H9 (cell line): ENCODE measurements at regions not wholly inside any gene's neighbourhood (a gene's known extent, or its start where the extent isn't known, plus 50 kb on each side); places are given as distances from the start of the nearest gene placed in this dataset.

Experiments
- DNase-seq: peaks from one replicate; pipeline ENCODE4 v3.0.0-alpha.2; 2017
- H2AFZ ChIP-seq: one replicate; pipeline ENCODE4 v1.6.1; 2013; ENCODE audit warnings: mild to moderate bottlenecking, low read length, control low read depth, moderate library complexity
- H2AK5ac ChIP-seq: 2 replicates; pipeline ENCODE4 v1.6.1; 2013; ENCODE audit warnings: low read length, control low read depth, mixed read lengths; ENCODE audit not compliant: insufficient read length
- H2BK120ac ChIP-seq: one replicate; pipeline ENCODE4 v1.6.1; 2013; ENCODE audit warnings: low read depth, mild to moderate bottlenecking, low read length, control low read depth, inconsistent platforms; ENCODE audit not compliant: poor library complexity, severe bottlenecking
- H2BK12ac ChIP-seq: 2 replicates; pipeline ENCODE4 v1.6.1; 2013; ENCODE audit warnings: low read length, control low read depth, mixed read lengths, low read depth; ENCODE audit not compliant: insufficient read length
- H2BK15ac ChIP-seq: 2 replicates; pipeline ENCODE4 v1.6.1; 2013; ENCODE audit warnings: low read depth, low read length, control low read depth
- H2BK20ac ChIP-seq: one replicate; pipeline ENCODE4 v1.6.1; 2013; ENCODE audit warnings: low read depth, mild to moderate bottlenecking, low read length, control low read depth, inconsistent platforms; ENCODE audit not compliant: poor library complexity, severe bottlenecking
- H2BK5ac ChIP-seq: 2 replicates; pipeline ENCODE4 v1.6.1; 2013; ENCODE audit warnings: low read length, control low read depth, mixed read lengths; ENCODE audit not compliant: insufficient read length
- H3K14ac ChIP-seq: 2 replicates; pipeline ENCODE4 v1.6.1; 2013; ENCODE audit warnings: low read length, control low read depth; ENCODE audit not compliant: insufficient read depth
- H3K18ac ChIP-seq: 2 replicates; pipeline ENCODE4 v1.6.1; 2013; ENCODE audit warnings: low read depth, mild to moderate bottlenecking, mixed read lengths, low read length, control low read depth; ENCODE audit not compliant: insufficient read length
- H3K23ac ChIP-seq: 2 replicates; pipeline ENCODE4 v1.6.1; 2013; ENCODE audit warnings: low read length, control low read depth, mixed read lengths, low read depth; ENCODE audit not compliant: insufficient read length
- H3K23me2 ChIP-seq: 2 replicates; pipeline ENCODE4 v1.6.1; 2013; ENCODE audit warnings: low read depth, mild to moderate bottlenecking, mixed read lengths, low read length, control low read depth; ENCODE audit not compliant: insufficient read length, poor library complexity, severe bottlenecking
- H3K27ac ChIP-seq: 2 replicates; pipeline ENCODE4 v1.5.1; 2013; ENCODE audit warnings: low read length, control low read depth, mixed read lengths, low read depth; ENCODE audit not compliant: insufficient read length
- H3K27me3 ChIP-seq: 2 replicates; pipeline ENCODE4 v1.6.1; 2013; ENCODE audit warnings: low read length, control low read depth, inconsistent platforms; ENCODE audit not compliant: insufficient read depth
- H3K4ac ChIP-seq: 2 replicates; pipeline ENCODE4 v1.6.1; 2013; ENCODE audit warnings: low read depth, mild to moderate bottlenecking, control low read depth, inconsistent platforms, low read length, moderate library complexity
- H3K4me1 ChIP-seq: 2 replicates; pipeline ENCODE4 v1.6.1; 2013; ENCODE audit warnings: low read length, control low read depth, inconsistent platforms; ENCODE audit not compliant: insufficient read depth
- H3K4me2 ChIP-seq: 2 replicates; pipeline ENCODE4 v1.6.1; 2013; ENCODE audit warnings: low read length, control low read depth, mixed read lengths; ENCODE audit not compliant: insufficient read length, insufficient read depth
- H3K56ac ChIP-seq: 2 replicates; pipeline ENCODE4 v1.6.1; 2013; ENCODE audit warnings: low read depth, mild to moderate bottlenecking, mixed read lengths, low read length, control low read depth; ENCODE audit not compliant: insufficient read length
- H3K79me1 ChIP-seq: 2 replicates; pipeline ENCODE4 v1.6.1; 2013; ENCODE audit warnings: low read depth, mild to moderate bottlenecking, moderate library complexity, low read length, control low read depth, inconsistent platforms; ENCODE audit not compliant: insufficient read depth, poor library complexity, severe bottlenecking
- H3K79me2 ChIP-seq: 2 replicates; pipeline ENCODE4 v1.6.1; 2013; ENCODE audit warnings: low read length, control low read depth, inconsistent platforms; ENCODE audit not compliant: insufficient read depth
- H3K9ac ChIP-seq: 2 replicates; pipeline ENCODE4 v1.6.1; 2013; ENCODE audit warnings: low read length, control low read depth, mixed read lengths; ENCODE audit not compliant: insufficient read length; ENCODE audit errors: extremely low read depth
- H3K9me3 ChIP-seq: one replicate; pipeline ENCODE4 v1.6.1; 2013; ENCODE audit warnings: low read depth, low read length, inconsistent platforms; ENCODE audit not compliant: control insufficient read depth
- H3T11ph ChIP-seq: one replicate; pipeline ENCODE4 v1.6.1; 2013; ENCODE audit warnings: mild to moderate bottlenecking, low read length, control low read depth, inconsistent platforms
- H4K20me1 ChIP-seq: one replicate; pipeline ENCODE4 v1.6.1; 2013; ENCODE audit not compliant: control insufficient read depth, insufficient read length, insufficient read depth
- H4K5ac ChIP-seq: 2 replicates; pipeline ENCODE4 v1.6.1; 2013; ENCODE audit warnings: low read depth, mild to moderate bottlenecking, mixed read lengths, low read length, control low read depth; ENCODE audit not compliant: insufficient read length
- H4K8ac ChIP-seq: replicated peaks from 2 replicates; pipeline ENCODE4 v1.6.1; 2013; ENCODE audit warnings: low read length, control low read depth, mixed read lengths, low read depth; ENCODE audit not compliant: insufficient read length
- H4K91ac ChIP-seq: 2 replicates; pipeline ENCODE4 v1.6.1; 2013; ENCODE audit warnings: low read depth, mild to moderate bottlenecking, moderate library complexity, mixed read lengths, low read length, control low read depth; ENCODE audit not compliant: insufficient read length
- H3K27ac Mint-ChIP-seq, 3 experiments: 2 replicates in 2 of 3; 3 replicates in 1 of 3; pipeline ENCODE4 v1.8.0; 2020 to 2021; ENCODE audit warnings: mixed read lengths in 3 of 3, mild to moderate bottlenecking in 1 of 3, moderate library complexity in 1 of 3
- H3K27me3 Mint-ChIP-seq: 2 replicates; pipeline ENCODE4 v1.8.0; 2021; ENCODE audit warnings: low read depth, mild to moderate bottlenecking, moderate library complexity, mixed read lengths
- H3K36me3 Mint-ChIP-seq, 3 experiments: 2 replicates in 2 of 3; 3 replicates in 1 of 3; pipeline ENCODE4 v1.8.0; 2020 to 2021; ENCODE audit warnings: low read depth in 3 of 3, mixed read lengths in 3 of 3; ENCODE audit not compliant: insufficient read depth in 1 of 3
- H3K4me1 Mint-ChIP-seq, 2 experiments: 2 replicates each; pipeline ENCODE4 v1.8.0; 2020; ENCODE audit warnings: mixed read lengths in 2 of 2
- H3K4me3 Mint-ChIP-seq, 2 experiments: 2 replicates in 1 of 2; 3 replicates in 1 of 2; pipeline ENCODE4 v1.8.0; 2020 to 2021; ENCODE audit warnings: mild to moderate bottlenecking in 2 of 2, mixed read lengths in 2 of 2, moderate library complexity in 1 of 2
- H3K9me3 Mint-ChIP-seq, 2 experiments: 2 replicates in 1 of 2; 3 replicates in 1 of 2; pipeline ENCODE4 v1.8.0; 2020; ENCODE audit warnings: mild to moderate bottlenecking in 2 of 2, mixed read lengths in 2 of 2, moderate library complexity in 1 of 2
- CTCF ChIP-seq: fragments of 200-600 bp; sonication (generic); conservative IDR thresholded peaks from 3 replicates; pipeline ENCODE4 v1.8.0; 2021; ENCODE audit warnings: antibody characterized with exemption, mild to moderate bottlenecking
- WGBS: extraction: QIAGEN DNeasy Blood & Tissue Kit; methylation state at CpG from one replicate; pipeline ENCODE4 v1.1.7; 2013; ENCODE audit warnings: missing lambda C conversion rate, low lambda C conversion rate, mixed read lengths; ENCODE audit not compliant: insufficient read length; ENCODE audit errors: extremely low coverage; 5-methylcytosine and 5-hydroxymethylcytosine counted together

GRCh38 chr4:189255636-189256035 is 685.0 kb upstream of the FRG1 start:
- Histone ChIP-seq H4K91ac (no peak overlapping the region), H3K27ac (no peak overlapping the region), H3K79me1 (no peaks in the 10 kb centered on the region), H2BK12ac (no peak overlapping the region), H2AK5ac (no peak overlapping the region), H4K20me1 (no peaks in the 10 kb centered on the region), H3K79me2 (no peaks in the 10 kb centered on the region), H3K9ac (no peak overlapping the region), H3K56ac (no peak overlapping the region), H3K27me3 (no peaks in the 10 kb centered on the region), H2AFZ (no peak overlapping the region), H2BK5ac (no peak overlapping the region), H3T11ph (no peak overlapping the region), H2BK20ac (no peak overlapping the region), H3K23me2 (no peaks in the 10 kb centered on the region), H3K4me2 (no peak overlapping the region), H4K8ac (no peak overlapping the region), H3K18ac (no peak overlapping the region), H3K4me1 (no peaks in the 10 kb centered on the region), H3K14ac (no peak overlapping the region), H2BK15ac (no peak overlapping the region), H4K5ac (no peak overlapping the region), H3K4ac (no peak overlapping the region), H3K9me3 (no peaks in the 10 kb centered on the region), H3K23ac (no peak overlapping the region), H2BK120ac (no peak overlapping the region)
- WGBS = no CpG with 5 or more reads among the region's 2 CpGs
- H3K27me3 Mint-ChIP-seq = peaks cover 2% of the 10 kb centered on the region
- H3K36me3 Mint-ChIP-seq = peaks cover 2 to 17% (median 4%) of the 10 kb centered on the region in 3 experiments; a peak in 3 of 7 replicates
- DNase-seq = no peak
- no peak overlapping the region for H3K4me3 Mint-ChIP-seq
- H3K9me3 Mint-ChIP-seq = peaks cover 47 to 76% of the 10 kb centered on the region in 2 experiments
- no peaks in the 10 kb centered on the region for H3K4me1 Mint-ChIP-seq
- TF ChIP-seq CTCF = no peak
- H3K27ac Mint-ChIP-seq = no peak overlapping the region
